ENCODE measurements at regions not wholly inside any gene's neighbourhood (a gene's known extent, or its start where the extent isn't known, plus 50 kb on each side); places are given as distances from the start of the nearest gene placed in this dataset.
"Not testable (repeated sequence)": the region's sequence is repeated elsewhere in the genome, so short reads cannot be mapped to it uniquely, and the experiment has no call there.

DNA sequence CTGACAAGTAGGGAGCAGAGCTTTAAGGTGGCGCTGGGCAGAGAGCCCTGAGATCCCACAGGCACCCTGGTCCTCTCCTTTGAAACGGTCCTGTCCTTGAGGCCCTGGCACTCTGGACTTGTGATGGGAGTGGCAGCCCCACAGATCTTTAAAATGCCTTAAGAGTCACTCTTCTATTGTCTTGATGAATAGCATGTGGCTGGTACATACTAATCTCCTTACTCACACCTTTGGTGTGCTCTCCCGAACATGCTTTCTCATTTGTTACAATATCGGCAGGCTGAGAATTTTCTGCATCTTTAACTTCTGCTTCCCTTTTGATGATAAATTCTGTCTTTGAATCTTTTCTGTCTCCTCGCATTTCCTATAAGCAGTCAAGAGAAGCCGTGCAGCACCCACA is 333.8 kb downstream of the TFAP2A start:
- ATAC-seq (ENCODE audit: low read depth) (no peak), DNase-seq (no peak)
- Mint-ChIP-seq H3K27ac (no peak overlapping the region), H3K4me1 (no peaks in the 10 kb centered on the region), H3K4me3 (no peak overlapping the region), H3K27me3 (no peaks in the 10 kb centered on the region), H3K36me3 (no peaks in the 10 kb centered on the region), H3K9me3 (no peaks in the 10 kb centered on the region)
- POLR2A ChIA-PET, result no interaction called here

DNA sequence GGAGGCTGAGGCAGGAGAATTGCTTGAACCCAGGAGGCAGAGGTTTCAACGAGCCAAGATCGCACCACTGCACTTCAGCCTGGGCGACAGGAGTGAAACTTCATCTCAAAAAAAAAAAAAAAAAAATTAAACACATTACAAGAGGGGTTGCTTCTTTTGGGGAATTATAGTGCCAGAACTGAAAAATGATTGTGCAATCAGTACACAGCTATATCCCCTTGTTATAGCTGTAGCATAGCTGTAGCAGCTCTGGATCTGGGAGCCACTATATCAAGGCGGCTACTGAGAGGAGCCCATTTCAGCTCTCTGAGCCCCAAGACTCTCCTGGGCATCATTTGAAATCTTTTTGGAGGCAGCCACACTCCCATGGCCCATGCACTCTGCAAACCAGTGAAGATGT is 334.3 kb downstream of the TFAP2A start:
- ATAC-seq (ENCODE audit: low read depth) (no peak), DNase-seq (no peak)
- H3K36me3 Mint-ChIP-seq, result no peaks in the 10 kb centered on the region
- H3K27me3 Mint-ChIP-seq, result no peaks in the 10 kb centered on the region
- POLR2A ChIA-PET, result no interaction called here
- no peak overlapping the region for H3K27ac Mint-ChIP-seq
- no peak overlapping the region for H3K4me3 Mint-ChIP-seq
- no peaks in the 10 kb centered on the region for H3K9me3 Mint-ChIP-seq
- no peaks in the 10 kb centered on the region for H3K4me1 Mint-ChIP-seq

DNA sequence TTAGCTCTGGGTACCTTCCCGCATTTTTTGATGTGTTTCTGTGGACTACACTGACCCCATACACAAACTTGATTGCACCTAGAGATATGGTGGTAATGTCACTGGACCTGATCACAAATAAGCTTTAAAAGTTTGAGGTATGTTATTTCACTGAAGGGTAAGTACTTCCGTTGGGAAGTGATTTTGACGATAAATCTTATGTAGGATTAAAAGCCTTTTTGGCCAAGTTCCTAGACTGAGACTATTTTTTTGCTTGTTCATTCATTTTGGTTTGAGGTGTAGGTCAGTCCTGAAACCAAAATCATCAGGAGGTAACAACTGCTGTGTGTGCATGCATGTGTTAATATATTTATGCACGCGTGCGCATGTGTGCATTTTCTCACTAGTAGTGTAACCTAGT is 336.3 kb downstream of the TFAP2A start:
- Mint-ChIP-seq H3K4me1 (no peaks in the 10 kb centered on the region), H3K9me3 (no peaks in the 10 kb centered on the region), H3K27ac (no peak overlapping the region), H3K36me3 (no peaks in the 10 kb centered on the region), H3K4me3 (no peak overlapping the region), H3K27me3 (no peaks in the 10 kb centered on the region)
- POLR2A ChIA-PET, result no interaction called here
- ATAC-seq (ENCODE audit: low read depth) (no peak), DNase-seq (no peak)

DNA sequence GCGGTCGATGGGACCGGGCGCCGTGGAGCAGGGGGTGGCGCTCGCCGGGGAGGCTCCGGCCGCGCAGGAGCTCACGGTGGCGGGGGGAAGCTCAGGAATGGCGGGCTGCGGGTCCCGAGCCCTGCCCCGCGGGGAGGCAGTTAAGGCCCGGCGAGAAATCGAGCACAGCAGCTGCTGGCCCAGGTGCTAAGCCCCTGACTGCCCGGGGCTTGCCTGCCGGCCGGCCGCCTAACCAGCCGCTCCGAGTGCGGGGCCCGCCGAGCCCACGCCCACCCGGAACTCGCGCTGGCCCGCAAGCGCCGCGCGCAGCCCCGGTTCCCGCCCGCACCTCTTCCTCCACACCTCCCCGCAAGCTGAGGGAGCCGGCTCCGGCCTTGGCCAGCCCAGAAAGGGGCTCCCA is 340.1 kb downstream of the TFAP2A start:
- H3K36me3 Mint-ChIP-seq; H3K27ac Mint-ChIP-seq; H3K4me1 Mint-ChIP-seq; POLR2A ChIA-PET; ATAC-seq (ENCODE audit: low read depth); H3K4me3 Mint-ChIP-seq; H3K27me3 Mint-ChIP-seq; H3K9me3 Mint-ChIP-seq; DNase-seq: not testable (repeated sequence)

DNA sequence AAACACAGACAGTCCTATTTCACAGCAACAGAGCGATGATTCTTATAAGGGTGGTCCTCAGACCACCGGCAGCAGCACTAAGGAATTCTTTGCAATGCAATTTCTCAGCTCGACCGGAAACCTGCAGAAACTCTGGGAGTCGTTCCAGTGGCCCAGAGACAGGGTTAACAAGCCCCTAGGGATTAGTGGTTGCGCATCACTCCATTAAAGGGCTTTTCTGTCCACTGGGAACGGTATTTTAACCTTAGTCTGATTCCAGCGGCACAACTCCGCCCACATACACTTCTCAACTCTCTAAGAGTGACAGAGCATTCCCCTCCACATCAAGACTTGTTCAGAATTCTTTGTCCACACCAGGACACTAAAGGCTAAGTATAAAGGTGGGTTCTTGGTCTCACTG is 341.5 kb downstream of the TFAP2A start:
- no peak for ATAC-seq (ENCODE audit: low read depth)
- POLR2A ChIA-PET, result no interaction called here
- no peaks in the 10 kb centered on the region for H3K36me3 Mint-ChIP-seq
- H3K9me3 Mint-ChIP-seq, result no peaks in the 10 kb centered on the region
- H3K4me1 Mint-ChIP-seq, result no peaks in the 10 kb centered on the region
- H3K4me3 Mint-ChIP-seq, result no peak overlapping the region
- no peaks in the 10 kb centered on the region for H3K27me3 Mint-ChIP-seq
- no peak for DNase-seq
- no peak overlapping the region for H3K27ac Mint-ChIP-seq

DNA sequence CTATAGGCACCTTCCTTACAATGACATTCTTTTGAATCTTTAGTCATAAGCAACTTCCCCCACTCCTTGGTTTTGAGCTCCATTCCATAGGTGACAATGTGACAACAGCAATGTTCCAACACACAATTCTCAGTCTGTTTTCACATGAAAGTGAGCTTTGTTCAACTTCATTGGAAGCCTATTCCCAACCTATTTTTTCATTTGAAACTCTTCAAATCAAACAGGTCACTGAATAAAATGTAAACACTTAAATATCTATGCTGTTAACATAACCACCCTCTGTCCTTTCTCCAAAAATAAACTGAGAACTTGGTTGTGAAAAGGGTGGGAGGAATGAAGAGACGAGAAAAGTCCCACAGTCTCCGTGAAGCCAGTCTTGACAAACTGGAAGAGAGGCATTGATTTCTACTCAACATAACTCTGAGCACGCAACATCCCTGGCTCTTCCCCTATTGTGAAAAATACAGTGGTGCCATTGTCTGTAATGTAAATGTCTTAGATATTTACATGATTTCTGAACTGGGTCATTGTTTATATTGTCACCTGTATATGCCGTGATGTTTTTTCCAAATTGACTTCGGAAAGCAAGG is 343.1 kb downstream of the TFAP2A start:
- H3K27me3 Mint-ChIP-seq, result no peaks in the 10 kb centered on the region
- no peaks in the 10 kb centered on the region for H3K4me1 Mint-ChIP-seq
- POLR2A ChIA-PET, result no interaction called here
- DNase-seq, result no peak
- H3K36me3 Mint-ChIP-seq, result no peaks in the 10 kb centered on the region
- H3K4me3 Mint-ChIP-seq, result no peak overlapping the region
- H3K9me3 Mint-ChIP-seq, result no peaks in the 10 kb centered on the region
- no peak overlapping the region for H3K27ac Mint-ChIP-seq
- ATAC-seq (ENCODE audit: low read depth), result no peak

DNA sequence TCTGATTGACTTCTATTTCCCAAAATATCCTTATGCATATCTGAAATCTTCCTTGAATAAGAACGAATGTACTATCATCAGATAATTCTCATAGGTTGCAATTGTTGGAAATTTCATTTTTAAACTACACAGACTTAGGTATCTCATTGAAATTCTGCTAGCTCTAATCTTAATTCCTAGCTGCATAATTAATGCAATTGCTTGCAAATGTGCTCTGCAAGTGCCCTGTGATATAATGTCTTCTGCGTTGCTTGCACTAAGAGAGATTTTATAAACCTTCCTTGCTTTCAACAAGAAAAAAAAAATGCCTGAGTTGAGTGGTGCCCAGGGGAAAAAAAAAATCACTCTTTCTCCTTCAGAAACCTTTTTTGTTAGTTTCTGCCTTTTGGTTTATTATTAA is 354.9 kb downstream of the TFAP2A start:
- no peak for ATAC-seq (ENCODE audit: low read depth)
- Mint-ChIP-seq H3K36me3 (no peaks in the 10 kb centered on the region), H3K9me3 (no peaks in the 10 kb centered on the region), H3K27ac (no peak overlapping the region), H3K27me3 (no peaks in the 10 kb centered on the region), H3K4me3 (no peak overlapping the region), H3K4me1 (no peaks in the 10 kb centered on the region)
- POLR2A ChIA-PET, result no interaction called here
- DNase-seq, result no peak

DNA sequence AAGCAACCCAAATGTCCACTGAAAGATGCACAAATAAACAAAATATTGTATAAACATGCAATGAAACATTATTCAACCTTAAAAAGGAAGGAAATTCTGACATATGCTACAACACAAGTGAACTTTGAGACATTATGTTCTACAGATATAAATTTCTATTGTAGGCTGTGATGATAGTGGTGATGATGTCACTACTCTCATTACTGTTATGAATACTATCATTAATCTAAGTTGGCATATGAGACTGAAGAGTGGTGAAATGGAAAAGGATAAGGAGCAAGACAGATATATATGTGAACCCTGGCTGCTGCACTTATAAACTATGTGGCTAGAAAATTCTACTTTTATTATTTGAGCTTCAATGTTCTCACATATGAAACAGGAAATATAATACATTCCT is 360.2 kb downstream of the TFAP2A start:
- DNase-seq, result no peak
- no peak for ATAC-seq (ENCODE audit: low read depth)
- peaks cover 4% of the 10 kb centered on the region for H3K9me3 Mint-ChIP-seq
- no peaks in the 10 kb centered on the region for H3K4me1 Mint-ChIP-seq
- H3K36me3 Mint-ChIP-seq, result no peaks in the 10 kb centered on the region
- H3K27me3 Mint-ChIP-seq, result no peaks in the 10 kb centered on the region
- POLR2A ChIA-PET, result no interaction called here
- H3K4me3 Mint-ChIP-seq, result no peak overlapping the region
- no peak overlapping the region for H3K27ac Mint-ChIP-seq

DNA sequence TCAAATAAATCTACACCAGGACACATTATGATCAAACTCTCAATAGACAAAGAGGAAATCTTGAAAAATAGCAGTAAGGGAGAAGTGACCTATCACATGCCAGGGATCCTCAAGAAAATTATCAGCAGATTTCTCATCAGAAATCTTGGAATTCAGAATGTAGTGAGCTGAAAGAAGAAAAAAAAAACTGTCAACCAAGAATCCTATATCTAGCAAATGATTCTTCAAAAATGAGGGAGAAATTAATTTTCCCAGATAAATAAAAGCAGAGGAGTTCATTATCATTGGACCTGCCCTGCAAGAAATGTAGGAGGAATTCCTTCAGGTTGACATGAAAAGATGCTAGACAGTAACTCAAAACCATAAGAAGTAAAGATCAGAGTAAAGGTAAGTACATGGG is 363.6 kb downstream of the TFAP2A start:
- no peak for DNase-seq
- Mint-ChIP-seq H3K36me3 (no peaks in the 10 kb centered on the region), H3K27me3 (no peaks in the 10 kb centered on the region), H3K9me3 (peaks cover 4% of the 10 kb centered on the region), H3K4me3 (no peak overlapping the region), H3K4me1 (no peaks in the 10 kb centered on the region), H3K27ac (no peak overlapping the region)
- ATAC-seq (ENCODE audit: low read depth), result no peak
- POLR2A ChIA-PET, result no interaction called here

DNA sequence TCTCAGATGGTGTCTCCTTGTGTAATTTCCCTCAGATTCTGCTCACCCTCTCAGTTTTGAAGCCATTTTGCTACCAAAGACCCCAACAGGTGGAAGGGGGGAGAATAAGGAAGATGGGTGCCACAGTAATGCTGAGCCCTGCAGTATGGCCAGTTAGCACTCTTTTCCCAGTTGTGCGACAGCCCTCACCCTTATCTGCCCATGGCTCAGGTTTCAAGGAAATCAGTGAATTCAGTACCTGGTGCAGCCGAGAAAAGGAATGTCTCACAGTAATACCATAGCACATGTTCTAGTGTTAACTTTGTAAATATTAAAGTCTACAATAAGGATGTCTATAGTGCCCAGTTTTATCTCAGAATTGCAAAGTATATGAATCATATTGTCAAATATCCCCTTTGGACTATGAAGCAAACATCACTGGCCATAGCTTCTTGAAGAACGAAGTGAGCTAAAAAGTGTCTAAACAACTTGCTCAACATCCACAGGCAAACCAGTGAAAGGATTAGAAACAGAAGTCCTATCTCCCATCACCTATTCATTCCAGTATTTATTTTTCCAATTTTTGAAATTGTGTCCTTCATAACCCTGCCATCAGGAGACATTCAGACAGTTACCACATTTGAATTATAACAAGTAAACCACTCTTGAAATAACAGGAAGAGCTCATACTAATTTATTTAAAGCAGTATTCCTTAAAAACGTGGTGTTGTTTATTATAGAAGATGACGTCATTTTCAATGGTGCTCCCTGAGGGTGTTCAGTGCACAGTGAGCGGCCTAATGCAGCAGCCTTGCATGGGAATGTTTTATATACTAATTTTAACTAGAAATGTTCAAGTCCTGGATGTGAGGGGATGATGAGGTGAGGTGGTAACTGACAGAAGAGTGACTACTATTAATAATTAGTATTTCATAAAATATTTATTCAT is 366.2 kb downstream of the TFAP2A start:
- no peak for ATAC-seq (ENCODE audit: low read depth)
- POLR2A ChIA-PET, result no interaction called here
- Mint-ChIP-seq H3K36me3 (no peaks in the 10 kb centered on the region), H3K27ac (no peak overlapping the region), H3K9me3 (peaks cover 2% of the 10 kb centered on the region), H3K27me3 (no peaks in the 10 kb centered on the region), H3K4me1 (no peaks in the 10 kb centered on the region), H3K4me3 (no peak overlapping the region)
- DNase-seq, result no peak

DNA sequence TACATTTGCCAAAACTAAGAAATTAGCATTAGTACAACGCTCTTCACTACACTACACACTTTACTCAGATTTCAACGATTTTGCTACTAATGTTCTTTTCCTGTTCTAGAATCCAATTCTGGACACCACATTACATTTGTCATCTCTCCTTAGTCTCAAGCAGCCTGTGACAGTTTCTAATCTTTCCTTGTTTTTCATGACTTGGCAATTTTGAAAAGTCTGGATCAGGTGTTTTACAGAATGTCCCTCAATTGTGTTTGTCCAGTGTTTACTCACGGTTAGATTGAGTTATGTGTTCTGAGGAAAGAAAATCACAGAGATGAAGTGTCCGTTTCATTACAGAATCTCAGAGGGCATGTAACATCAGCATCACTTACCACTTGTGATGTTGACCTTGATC is 372.6 kb downstream of the TFAP2A start:
- POLR2A ChIA-PET, result no interaction called here
- Mint-ChIP-seq H3K9me3 (peaks cover 3% of the 10 kb centered on the region), H3K4me3 (no peak overlapping the region), H3K36me3 (no peaks in the 10 kb centered on the region), H3K27me3 (no peaks in the 10 kb centered on the region), H3K27ac (no peak overlapping the region), H3K4me1 (no peaks in the 10 kb centered on the region)
- DNase-seq (no peak), ATAC-seq (ENCODE audit: low read depth) (no peak)

DNA sequence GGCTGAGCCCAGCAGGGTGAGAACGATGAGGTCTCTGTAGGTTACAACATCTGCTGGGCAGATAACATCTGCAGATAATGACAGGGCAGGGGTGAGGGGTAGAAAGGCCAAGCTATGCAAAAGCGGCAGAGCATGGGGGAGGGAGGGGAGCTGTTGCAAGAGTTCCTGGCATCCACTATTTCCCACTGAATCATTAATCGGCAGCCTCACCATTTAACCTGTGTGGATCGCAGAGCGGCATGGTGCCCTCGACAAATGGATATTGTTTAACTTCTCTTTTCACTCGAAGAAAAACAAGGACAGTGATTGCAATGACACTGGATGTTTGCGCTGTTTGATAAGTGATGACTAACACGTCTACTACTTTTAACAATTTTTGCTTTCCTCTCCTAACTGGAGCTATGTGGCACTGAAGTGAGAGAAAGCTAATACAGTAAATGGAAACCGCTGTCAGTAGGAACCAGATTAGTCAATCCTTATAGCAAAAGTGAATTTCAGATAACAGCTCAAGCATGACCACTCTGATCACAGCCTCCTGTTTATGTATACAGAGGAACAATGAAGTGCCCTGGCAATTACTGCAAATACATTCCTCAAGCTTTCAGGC is 381.5 kb downstream of the TFAP2A start:
- Mint-ChIP-seq H3K4me1 (no peaks in the 10 kb centered on the region), H3K9me3 (no peaks in the 10 kb centered on the region), H3K27me3 (no peaks in the 10 kb centered on the region), H3K27ac (no peak overlapping the region), H3K36me3 (no peaks in the 10 kb centered on the region), H3K4me3 (no peak overlapping the region)
- no peak for ATAC-seq (ENCODE audit: low read depth)
- no peak for DNase-seq
- POLR2A ChIA-PET, result no interaction called here

DNA sequence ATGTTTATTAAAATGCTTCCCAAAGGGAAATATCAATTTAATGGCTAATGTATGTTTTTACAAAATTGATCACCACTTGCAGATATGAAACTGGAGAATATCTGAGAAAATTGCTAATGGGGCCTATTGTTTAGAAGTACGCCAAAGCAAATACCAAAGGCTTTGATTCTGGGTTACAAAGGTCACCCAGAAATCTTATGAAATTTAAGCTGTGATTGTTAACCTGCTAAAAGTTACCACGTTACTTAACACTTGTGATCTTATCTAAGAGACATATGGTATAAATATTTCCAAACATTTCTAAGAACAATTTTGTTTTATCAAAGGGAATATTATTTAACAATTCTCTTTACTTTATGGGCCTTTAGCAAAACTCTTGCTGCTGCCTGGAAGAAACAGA is 383.3 kb downstream of the TFAP2A start:
- DNase-seq (no peak), ATAC-seq (ENCODE audit: low read depth) (no peak)
- no peak overlapping the region for H3K4me3 Mint-ChIP-seq
- no peaks in the 10 kb centered on the region for H3K36me3 Mint-ChIP-seq
- H3K4me1 Mint-ChIP-seq, result no peaks in the 10 kb centered on the region
- no peaks in the 10 kb centered on the region for H3K27me3 Mint-ChIP-seq
- POLR2A ChIA-PET, result no interaction called here
- H3K9me3 Mint-ChIP-seq, result no peaks in the 10 kb centered on the region
- no peak overlapping the region for H3K27ac Mint-ChIP-seq

DNA sequence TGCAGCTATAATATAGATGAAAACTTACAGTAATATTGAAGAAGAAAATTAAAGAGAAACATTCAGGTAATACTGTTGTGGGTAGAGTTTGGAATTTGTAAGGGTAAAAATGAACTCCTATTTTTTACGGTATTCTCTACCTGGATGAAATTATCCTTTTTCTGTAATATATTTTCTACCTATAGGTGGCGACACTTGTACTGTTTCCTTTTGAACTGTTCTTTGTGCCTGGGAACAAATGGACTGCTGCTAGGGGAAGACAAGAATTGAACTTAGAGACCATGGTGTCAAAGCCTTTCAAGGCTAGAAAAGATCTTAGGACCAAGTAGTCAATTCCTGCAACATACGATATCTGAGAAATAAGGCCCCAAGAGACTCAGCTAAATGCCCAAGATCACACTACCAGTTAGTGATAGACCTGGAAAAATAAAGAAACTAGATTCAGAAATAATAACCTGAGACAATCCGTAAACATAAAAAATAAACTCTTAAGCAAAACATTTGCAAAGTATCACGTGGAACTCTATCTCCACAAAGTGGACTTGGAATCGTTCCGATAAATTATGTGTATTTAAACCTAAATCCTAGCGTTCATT is 383.8 kb downstream of the TFAP2A start:
- ATAC-seq (ENCODE audit: low read depth) (no peak), DNase-seq (no peak)
- H3K4me1 Mint-ChIP-seq, result no peaks in the 10 kb centered on the region
- no peaks in the 10 kb centered on the region for H3K27me3 Mint-ChIP-seq
- H3K4me3 Mint-ChIP-seq, result no peak overlapping the region
- POLR2A ChIA-PET, result no interaction called here
- no peak overlapping the region for H3K27ac Mint-ChIP-seq
- no peaks in the 10 kb centered on the region for H3K9me3 Mint-ChIP-seq
- no peaks in the 10 kb centered on the region for H3K36me3 Mint-ChIP-seq
